Gastrocnemius medialis (tissue), 4 donors: ENCODE measurements at regions not wholly inside any gene's neighbourhood (a gene's known extent, or its start where the extent isn't known, plus 50 kb on each side); places are given as distances from the start of the nearest gene placed in this dataset.

ENCODE experiments used
- ATAC-seq, 2 donors: fragments of 150-250 bp; one replicate each; pipeline ENCODE4 v1.9.1; 2016
- DNase-seq, 2 donors: peaks; one replicate each; pipeline ENCODE4 v3.0.0-alpha.2; 2019
- H3K27ac ChIP-seq, 4 donors: fragments of 200-600 bp; sonication (generic); 1 replicate in 1 of 4; 2 replicates in 3 of 4; pipeline ENCODE4 v1.5.1; 2016 to 2018; ENCODE audit warnings: mild to moderate bottlenecking in 2 of 4, moderate library complexity in 1 of 4
- H3K27me3 ChIP-seq, 3 donors: fragments of 200-600 bp; sonication (generic) in 2 of 3; 1 replicate in 1 of 3; 2 replicates in 2 of 3; pipeline versions ENCODE4 v1.5.1 to v1.6.0; 2016 to 2019; ENCODE audit warnings: mild to moderate bottlenecking in 1 of 3, moderate library complexity in 1 of 3
- H3K36me3 ChIP-seq, 2 donors: fragments of 200-600 bp; sonication (generic) in 1 of 2; one replicate each; pipeline ENCODE4 v1.5.1; 2017 to 2018
- H3K4me1 ChIP-seq, 2 donors: fragments of 200-600 bp; sonication (generic) in 1 of 2; one replicate each; pipeline ENCODE4 v1.5.1; 2016 to 2017; ENCODE audit warnings: mild to moderate bottlenecking in 2 of 2
- H3K4me3 ChIP-seq, 4 donors: fragments of 200-600 bp; sonication (generic) in 3 of 4; 1 replicate in 1 of 4; 2 replicates in 3 of 4; pipeline ENCODE4 v1.5.1; 2016 to 2019; ENCODE audit warnings: mild to moderate bottlenecking in 2 of 4
- H3K9me3 ChIP-seq, 3 donors: fragments of 200-600 bp; sonication (generic) in 2 of 3; 1 replicate in 1 of 3; 2 replicates in 2 of 3; pipeline ENCODE4 v1.5.1; 2016 to 2019
- CTCF ChIP-seq, 5 experiments: fragments of 450-650 bp in 3 of 5; fragments of 200-600 bp in 2 of 5; sonication (generic) in 2 of 5; IDR thresholded peaks in 4 of 5; conservative IDR thresholded peaks in 1 of 5; 1 replicate in 4 of 5; 2 replicates in 1 of 5; pipeline ENCODE4 v1.5.1; 2016 to 2019; ENCODE audit warnings: antibody characterized with exemption in 5 of 5, mild to moderate bottlenecking in 3 of 5, moderate library complexity in 3 of 5
- POLR2A ChIP-seq, 2 donors: fragments of 450-650 bp; IDR thresholded peaks; one replicate each; pipeline ENCODE4 v1.6.1; 2017; ENCODE audit warnings: antibody characterized with exemption in 2 of 2, mild to moderate bottlenecking in 2 of 2, moderate library complexity in 2 of 2
- in situ Hi-C, 4 donors: fragments of 200-750 bp; cut with MboI; loops; one replicate each; pipeline versions ENCODE4 v1.15.0 to v1.8.0; 2017; ENCODE audit warnings: low sequenced_read_pairs in 4 of 4
- intact Hi-C: fragments of 100-400 bp; cut with DNase I; formaldehyde crosslinking; loops from one replicate; pipeline ENCODE4 v1.15.1; 2023; ENCODE audit warnings: low total_unique reads

- H3K27me3 ChIP-seq, result no peaks in the 10 kb centered on the region
- H3K4me3 ChIP-seq, result no peak overlapping the region
- no peak overlapping the region for H3K27ac ChIP-seq
- intact Hi-C loops, result no loop called here
- in situ Hi-C loops, result no loop called here
- no peaks in the 10 kb centered on the region for H3K36me3 ChIP-seq
- H3K4me1 ChIP-seq, result no peaks in the 10 kb centered on the region
- ATAC-seq (no peak), DNase-seq (no peak)
- no peaks in the 10 kb centered on the region for H3K9me3 ChIP-seq
- no peak for TF ChIP-seq CTCF (IDR thresholded peaks at IDR 0.05 in 4 of 5, conservative IDR thresholded peaks at IDR 0.05 in 1 of 5)
- TF ChIP-seq POLR2A (IDR thresholded peaks at IDR 0.05), result no peak
Observed at GRCh38 chr13:97091196-97091595, 96.9 kb upstream of the OXGR1 start.

- no peak for TF ChIP-seq CTCF (IDR thresholded peaks at IDR 0.05 in 4 of 5, conservative IDR thresholded peaks at IDR 0.05 in 1 of 5)
- TF ChIP-seq POLR2A (IDR thresholded peaks at IDR 0.05), result no peak
- intact Hi-C loops (no loop called here), in situ Hi-C loops (no loop called here)
- ATAC-seq, result no peak
- no peaks in the 10 kb centered on the region for H3K27me3 ChIP-seq
- no peak for DNase-seq
- no peak overlapping the region for H3K27ac ChIP-seq
- no peaks in the 10 kb centered on the region for H3K4me1 ChIP-seq
- H3K36me3 ChIP-seq, result no peaks in the 10 kb centered on the region
- H3K4me3 ChIP-seq, result no peak overlapping the region
- H3K9me3 ChIP-seq, result no peaks in the 10 kb centered on the region
Observed at GRCh38 chr13:97100821-97101220, 106.5 kb upstream of the OXGR1 start.

GRCh38 chr13:97101912-97102708 lies 107.8 kb upstream of the OXGR1 start:
- TF ChIP-seq POLR2A (IDR thresholded peaks at IDR 0.05) (no peak), CTCF (IDR thresholded peaks at IDR 0.05 in 4 of 5, conservative IDR thresholded peaks at IDR 0.05 in 1 of 5) (no peak)
- DNase-seq, result no peak
- no peak overlapping the region for H3K27ac ChIP-seq
- H3K36me3 ChIP-seq, result no peaks in the 10 kb centered on the region
- in situ Hi-C loops (no loop called here), intact Hi-C loops (no loop called here)
- H3K4me3 ChIP-seq, result no peak overlapping the region
- H3K9me3 ChIP-seq, result no peaks in the 10 kb centered on the region
- no peaks in the 10 kb centered on the region for H3K4me1 ChIP-seq
- H3K27me3 ChIP-seq, result no peaks in the 10 kb centered on the region
- ATAC-seq, result no peak

GRCh38 chr13:97106323-97106722 lies 112.0 kb upstream of the OXGR1 start:
- ATAC-seq, result no peak
- TF ChIP-seq POLR2A (IDR thresholded peaks at IDR 0.05) (no peak), CTCF (IDR thresholded peaks at IDR 0.05 in 4 of 5, conservative IDR thresholded peaks at IDR 0.05 in 1 of 5) (no peak)
- in situ Hi-C loops (no loop called here), intact Hi-C loops (no loop called here)
- H3K4me3 ChIP-seq, result no peak overlapping the region
- H3K36me3 ChIP-seq, result no peaks in the 10 kb centered on the region
- H3K9me3 ChIP-seq, result no peaks in the 10 kb centered on the region
- H3K27me3 ChIP-seq, result no peaks in the 10 kb centered on the region
- DNase-seq, result no peak
- no peak overlapping the region for H3K27ac ChIP-seq
- H3K4me1 ChIP-seq, result peaks cover 0 to 11% of the 10 kb centered on the region in 2 donors
